WTC11 (cell line): ENCODE measurements at regions not wholly inside any gene's neighbourhood (a gene's known extent, or its start where the extent isn't known, plus 50 kb on each side); places are given as distances from the start of the nearest gene placed in this dataset.

Experiments
- ATF6 ChIP-seq: sonication (generic); formaldehyde crosslinking; IDR thresholded peaks from 2 replicates; pipeline ENCODE4 v1.8.1; 2023; ENCODE audit warnings: mild to moderate bottlenecking, missing genetic modification reagents
- CREB1 ChIP-seq: sonication (generic); formaldehyde crosslinking; IDR thresholded peaks from 2 replicates; pipeline ENCODE4 v1.8.0; 2023; ENCODE audit warnings: mild to moderate bottlenecking, missing genetic modification reagents
- CTCF ChIP-seq: fragments of 200-600 bp; IDR thresholded peaks from 2 replicates; pipeline ENCODE4 v1.8.0; 2022; ENCODE audit warnings: antibody characterized with exemption
- GABPB1 ChIP-seq: sonication (generic); formaldehyde crosslinking; IDR thresholded peaks from 2 replicates; pipeline ENCODE4 v1.8.1; 2023; ENCODE audit warnings: mild to moderate bottlenecking, missing genetic modification reagents
- HMGXB4 ChIP-seq: sonication (generic); formaldehyde crosslinking; IDR thresholded peaks from 2 replicates; pipeline ENCODE4 v1.8.1; 2023; ENCODE audit warnings: mild to moderate bottlenecking, moderate library complexity, missing genetic modification reagents
- MAX ChIP-seq: sonication (generic); formaldehyde crosslinking; IDR thresholded peaks from 2 replicates; pipeline ENCODE4 v1.8.0; 2022; ENCODE audit warnings: mild to moderate bottlenecking, missing genetic modification reagents
- NR1H2 ChIP-seq: sonication (generic); formaldehyde crosslinking; IDR thresholded peaks from 2 replicates; pipeline ENCODE4 v1.9.0; 2021; ENCODE audit warnings: mild to moderate bottlenecking, moderate library complexity, missing genetic modification reagents
- USF2 ChIP-seq: sonication (generic); formaldehyde crosslinking; IDR thresholded peaks from 2 replicates; pipeline ENCODE4 v1.8.1; 2023; ENCODE audit warnings: mild to moderate bottlenecking, missing genetic modification reagents, moderate library complexity
- ZBTB21 ChIP-seq: sonication (generic); formaldehyde crosslinking; IDR thresholded peaks from 2 replicates; pipeline ENCODE4 v1.8.1; 2023; ENCODE audit warnings: mild to moderate bottlenecking, missing genetic modification reagents, borderline replicate concordance
- ZBTB43 ChIP-seq: sonication (generic); formaldehyde crosslinking; IDR thresholded peaks from 2 replicates; pipeline ENCODE4 v1.8.1; 2023; ENCODE audit warnings: mild to moderate bottlenecking, missing genetic modification reagents
- ZNF232 ChIP-seq: sonication (generic); formaldehyde crosslinking; IDR thresholded peaks from 2 replicates; pipeline ENCODE4 v1.8.0; 2022; ENCODE audit warnings: mild to moderate bottlenecking, missing genetic modification reagents

GRCh38 chr2:235142601-235143000 lies 190.8 kb downstream of the SH3BP4 start:
- TF ChIP-seq ZBTB21 (CRISPR knock-in tag): no peak
- no peak for TF ChIP-seq CREB1 (CRISPR knock-in tag)
- no peak for TF ChIP-seq HMGXB4
- TF ChIP-seq NR1H2 (CRISPR knock-in tag): no peak
- no peak for TF ChIP-seq CTCF
- no peak for TF ChIP-seq GABPB1 (CRISPR knock-in tag)
- no peak for TF ChIP-seq ZNF232
- no peak for TF ChIP-seq USF2 (CRISPR knock-in tag)
- TF ChIP-seq MAX (CRISPR knock-in tag): no peak
- TF ChIP-seq ZBTB43 (CRISPR knock-in tag): no peak
- no peak for TF ChIP-seq ATF6 (CRISPR knock-in tag)
